HCT116 (cell line): ENCODE measurements at regions not wholly inside any gene's neighbourhood (a gene's known extent, or its start where the extent isn't known, plus 50 kb on each side); places are given as distances from the start of the nearest gene placed in this dataset.

Experiments
- ATAC-seq: fragments of 200-7000 bp; cut with Tn5 transposase; 2 replicates; pipeline ENCODE4 v1.9.1; 2020; ENCODE audit warnings: mild to moderate bottlenecking, moderate library complexity
- BruUV-seq: library from RNA; stranded (reverse); fragments of 400-500 nt; replicated peaks from 2 replicates; lab custom pipeline; 2021; lab: Mats Ljungman, UMichigan
- CTCF ChIA-PET: fragments of 300-600 bp; sonication (Branson Sonifier 250); formaldehyde crosslinking; loops from one replicate; lab custom pipeline; 2021; ENCODE audit warnings: antibody characterized with exemption; lab: Charles Lee
- POLR2A ChIA-PET: fragments of 300-600, 350-600 bp; sonication (Branson Sonifier 250); formaldehyde crosslinking; loops from one replicate; lab custom pipeline; 2021; ENCODE audit warnings: antibody characterized with exemption; lab: Charles Lee
- RAD21 ChIA-PET, 2 experiments: fragments of 300-600 bp; sonication (Branson Sonifier 250); formaldehyde crosslinking; loops; one replicate each; lab custom pipeline; 2023; ENCODE audit warnings: low total read pairs in 2 of 2; ENCODE audit not compliant: uncharacterized antibody in 2 of 2, unreplicated experiment in 2 of 2, low non-redundant PET in 1 of 2; lab: Charles Lee
- DNase-seq: peaks from one replicate; pipeline ENCODE4 v3.0.0-alpha.2; 2010; ENCODE audit warnings: low read depth, low spot score
- H2AFZ ChIP-seq: fragments of 200-600 bp; shearing (Covaris generic), sonication (generic); 2 replicates; pipeline ENCODE4 v1.6.1; 2017; ENCODE audit warnings: low read depth, mixed run types, mixed read lengths, antibody characterized with exemption, low read length; ENCODE audit not compliant: poor library complexity, severe bottlenecking
- H3K27ac ChIP-seq: 2 replicates; pipeline ENCODE4 v1.5.1; 2012; ENCODE audit warnings: low read depth, low read length
- H3K27me3 ChIP-seq: fragments of 200-600 bp; sonication (generic); 2 replicates; pipeline ENCODE4 v1.6.1; 2016; ENCODE audit warnings: mixed run types, low read length, mixed read lengths; ENCODE audit not compliant: insufficient read depth
- H3K36me3 ChIP-seq, 2 experiments: fragments of 200-500 bp in 1 of 2; fragments of 200-600 bp in 1 of 2; sonication (Bioruptor generic) in 1 of 2; sonication (generic) in 1 of 2; 2 replicates each; pipeline versions ENCODE4 v1.5.1 to v1.6.1; 2014 to 2016; ENCODE audit warnings: low read length in 2 of 2, inconsistent platforms in 1 of 2, mixed read lengths in 1 of 2, mixed run types in 1 of 2; ENCODE audit not compliant: insufficient read depth in 2 of 2, control insufficient read depth in 1 of 2
- H3K4me1 ChIP-seq, 2 experiments: fragments of 200-600 bp in 1 of 2; sonication (generic) in 1 of 2; 2 replicates each; pipeline versions ENCODE4 v1.5.1 to v1.6.1; 2012 to 2017; ENCODE audit warnings: low read length in 2 of 2, inconsistent platforms in 1 of 2, mild to moderate bottlenecking in 1 of 2, mixed read lengths in 1 of 2, mixed run types in 1 of 2, moderate library complexity in 1 of 2; ENCODE audit not compliant: insufficient read depth in 2 of 2, control insufficient read depth in 1 of 2
- H3K4me2 ChIP-seq: fragments of 200-600 bp; sonication (generic); 2 replicates; pipeline ENCODE4 v1.6.1; 2017; ENCODE audit warnings: mixed run types, low read length, mixed read lengths
- H3K4me3 ChIP-seq, 2 experiments: fragments of 200-600 bp in 1 of 2; sonication (generic) in 1 of 2; replicated peaks in 1 of 2; 2 replicates each; pipeline ENCODE4 v1.5.1; 2011 to 2016; ENCODE audit warnings: low read length in 2 of 2, control low read depth in 1 of 2, low read depth in 1 of 2, mild to moderate bottlenecking in 1 of 2, mixed read lengths in 1 of 2, mixed run types in 1 of 2
- H3K79me2 ChIP-seq: fragments of 200-600 bp; sonication (generic); 2 replicates; pipeline ENCODE4 v1.6.1; 2017; ENCODE audit warnings: mild to moderate bottlenecking, mixed run types, low read length, moderate library complexity, mixed read lengths; ENCODE audit not compliant: insufficient read depth
- H3K9ac ChIP-seq: fragments of 200-600 bp; sonication (generic); 2 replicates; pipeline ENCODE4 v1.6.1; 2016; ENCODE audit warnings: low read length, mixed read lengths
- H3K9me2 ChIP-seq: fragments of 200-600 bp; sonication (generic), shearing (Covaris generic); 2 replicates; pipeline ENCODE4 v1.6.1; 2017; ENCODE audit warnings: mixed run types, mild to moderate bottlenecking, moderate library complexity; ENCODE audit not compliant: insufficient read depth
- H3K9me3 ChIP-seq, 2 experiments: fragments of 200-500 bp in 1 of 2; fragments of 200-600 bp in 1 of 2; sonication (Bioruptor generic) in 1 of 2; sonication (generic) in 1 of 2; 2 replicates each; pipeline ENCODE4 v1.6.1; 2014 to 2017; ENCODE audit warnings: low read length in 2 of 2, mixed read lengths in 2 of 2, inconsistent platforms in 1 of 2, low read depth in 1 of 2, mild to moderate bottlenecking in 1 of 2, mixed run types in 1 of 2, moderate library complexity in 1 of 2; ENCODE audit not compliant: control insufficient read depth in 1 of 2, insufficient read depth in 1 of 2
- H4K20me1 ChIP-seq: fragments of 200-600 bp; sonication (generic), shearing (Covaris generic); 2 replicates; pipeline ENCODE4 v1.6.1; 2017; ENCODE audit warnings: mixed run types, mild to moderate bottlenecking, moderate library complexity; ENCODE audit not compliant: insufficient read depth
- CTCF ChIP-seq, 3 experiments: fragments of 200-600 bp in 1 of 3; sonication (generic) in 1 of 3; IDR thresholded peaks in 2 of 3; conservative IDR thresholded peaks in 1 of 3; 2 replicates each; pipeline ENCODE4 v1.5.1; 2012 to 2017; ENCODE audit warnings: low read depth in 2 of 3, low read length in 2 of 3, antibody characterized with exemption in 1 of 3, borderline replicate concordance in 1 of 3, control low read depth in 1 of 3, mild to moderate bottlenecking in 1 of 3, mixed read lengths in 1 of 3, mixed run types in 1 of 3, moderate library complexity in 1 of 3; ENCODE audit not compliant: insufficient read depth in 1 of 3
- EGR1 ChIP-seq: IDR thresholded peaks from 2 replicates; pipeline ENCODE4 v1.6.1; 2012; ENCODE audit warnings: low read depth
- EZH2 ChIP-seq: fragments of 200-600 bp; sonication (generic); IDR thresholded peaks from 2 replicates; pipeline ENCODE4 v1.6.1; 2017; ENCODE audit warnings: antibody characterized with exemption, mixed run types
- EZH2phosphoT487 ChIP-seq: fragments of 200-600 bp; IDR thresholded peaks from 2 replicates; pipeline ENCODE4 v1.6.1; 2018; ENCODE audit warnings: antibody characterized with exemption, borderline replicate concordance
- FOSL1 ChIP-seq: IDR thresholded peaks from 2 replicates; pipeline ENCODE4 v1.6.1; 2012; ENCODE audit warnings: low read depth
- POLR2AphosphoS5 ChIP-seq: IDR thresholded peaks from 2 replicates; pipeline ENCODE4 v1.6.1; 2011; ENCODE audit warnings: mild to moderate bottlenecking, low read depth, low read length, moderate library complexity
- RAD21 ChIP-seq: IDR thresholded peaks from 2 replicates; pipeline ENCODE4 v1.6.1; 2012; ENCODE audit warnings: low read depth, mild to moderate bottlenecking
- SIN3A ChIP-seq: IDR thresholded peaks from 2 replicates; pipeline ENCODE4 v1.6.1; 2012; ENCODE audit warnings: low read depth
- SP1 ChIP-seq: IDR thresholded peaks from 2 replicates; pipeline ENCODE4 v1.6.1; 2012; ENCODE audit warnings: low read depth
- SRF ChIP-seq: IDR thresholded peaks from 2 replicates; pipeline ENCODE4 v1.6.1; 2012; ENCODE audit warnings: low read depth
- YY1 ChIP-seq: IDR thresholded peaks from 2 replicates; pipeline ENCODE4 v1.6.1; 2011; ENCODE audit warnings: low read length, low read depth, moderate library complexity, mild to moderate bottlenecking; ENCODE audit not compliant: insufficient replicate concordance; ENCODE audit errors: extremely low read depth
- ZBTB33 ChIP-seq: IDR thresholded peaks from 2 replicates; pipeline ENCODE4 v1.6.1; 2011; ENCODE audit warnings: mild to moderate bottlenecking, low read length, moderate library complexity; ENCODE audit not compliant: insufficient replicate concordance; ENCODE audit errors: extremely low read depth
- ZFX ChIP-seq: fragments of 450-650 bp; IDR thresholded peaks from 2 replicates; pipeline ENCODE4 v1.6.1; 2017
- intact Hi-C: fragments of 100-400 bp; cut with micrococcal nuclease; formaldehyde crosslinking; loops from 2 replicates; pipeline ENCODE4 v1.10.0; 2022
- TF ChIP-seq, protein P1 (sequence below): IDR thresholded peaks from 2 replicates; pipeline ENCODE4 v1.6.1; 2012; ENCODE audit warnings: low read depth

GRCh38 chr20:22080985-22081384 is 375.5 kb downstream of the PAX1 start:
- CTCF ChIA-PET, result no interaction called here
- TF ChIP-seq POLR2AphosphoS5 (no peak), SIN3A (no peak), EGR1 (no peak), CTCF (IDR thresholded peaks at IDR 0.05 in 2 of 3, conservative IDR thresholded peaks at IDR 0.05 in 1 of 3; ENCODE audit: borderline replicate concordance in 1 of 3, insufficient read depth in 1 of 3, low read depth in 2 of 3, low read length in 2 of 3) (no peak), YY1 (no peak), ZBTB33 (no peak), ZFX (no peak), SRF (no peak), FOSL1 (no peak), SP1 (no peak), RAD21 (no peak), EZH2phosphoT487 (no peak), EZH2 (no peak)
- TF ChIP-seq, protein P1, sequence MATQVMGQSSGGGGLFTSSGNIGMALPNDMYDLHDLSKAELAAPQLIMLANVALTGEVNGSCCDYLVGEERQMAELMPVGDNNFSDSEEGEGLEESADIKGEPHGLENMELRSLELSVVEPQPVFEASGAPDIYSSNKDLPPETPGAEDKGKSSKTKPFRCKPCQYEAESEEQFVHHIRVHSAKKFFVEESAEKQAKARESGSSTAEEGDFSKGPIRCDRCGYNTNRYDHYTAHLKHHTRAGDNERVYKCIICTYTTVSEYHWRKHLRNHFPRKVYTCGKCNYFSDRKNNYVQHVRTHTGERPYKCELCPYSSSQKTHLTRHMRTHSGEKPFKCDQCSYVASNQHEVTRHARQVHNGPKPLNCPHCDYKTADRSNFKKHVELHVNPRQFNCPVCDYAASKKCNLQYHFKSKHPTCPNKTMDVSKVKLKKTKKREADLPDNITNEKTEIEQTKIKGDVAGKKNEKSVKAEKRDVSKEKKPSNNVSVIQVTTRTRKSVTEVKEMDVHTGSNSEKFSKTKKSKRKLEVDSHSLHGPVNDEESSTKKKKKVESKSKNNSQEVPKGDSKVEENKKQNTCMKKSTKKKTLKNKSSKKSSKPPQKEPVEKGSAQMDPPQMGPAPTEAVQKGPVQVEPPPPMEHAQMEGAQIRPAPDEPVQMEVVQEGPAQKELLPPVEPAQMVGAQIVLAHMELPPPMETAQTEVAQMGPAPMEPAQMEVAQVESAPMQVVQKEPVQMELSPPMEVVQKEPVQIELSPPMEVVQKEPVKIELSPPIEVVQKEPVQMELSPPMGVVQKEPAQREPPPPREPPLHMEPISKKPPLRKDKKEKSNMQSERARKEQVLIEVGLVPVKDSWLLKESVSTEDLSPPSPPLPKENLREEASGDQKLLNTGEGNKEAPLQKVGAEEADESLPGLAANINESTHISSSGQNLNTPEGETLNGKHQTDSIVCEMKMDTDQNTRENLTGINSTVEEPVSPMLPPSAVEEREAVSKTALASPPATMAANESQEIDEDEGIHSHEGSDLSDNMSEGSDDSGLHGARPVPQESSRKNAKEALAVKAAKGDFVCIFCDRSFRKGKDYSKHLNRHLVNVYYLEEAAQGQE, result no peak
- DNase-seq, result no peak
- H4K20me1 ChIP-seq, result no peaks in the 10 kb centered on the region
- peaks cover 4 to 30% of the 10 kb centered on the region in 2 experiments; a peak in 3 of 4 replicates for H3K9me3 ChIP-seq
- H3K4me1 ChIP-seq, result no peaks in the 10 kb centered on the region
- H2AFZ ChIP-seq, result no peak overlapping the region
- H3K79me2 ChIP-seq, result no peaks in the 10 kb centered on the region
- no peak overlapping the region for H3K4me3 ChIP-seq
- intact Hi-C loops, result no loop called here
- no TSS peak for BruUV-seq
- RAD21 ChIA-PET, result no interaction called here
- H3K36me3 ChIP-seq, result no peaks in the 10 kb centered on the region
- H3K27me3 ChIP-seq, result no peaks in the 10 kb centered on the region
- ATAC-seq, result no peak
- H3K27ac ChIP-seq, result no peak overlapping the region
- no peaks in the 10 kb centered on the region for H3K9me2 ChIP-seq
- no peak overlapping the region for H3K4me2 ChIP-seq
- POLR2A ChIA-PET, result no interaction called here
- H3K9ac ChIP-seq, result no peak overlapping the region
